ENCODE measurements at regions not wholly inside any gene's neighbourhood (a gene's known extent, or its start where the extent isn't known, plus 50 kb on each side); places are given as distances from the start of the nearest gene placed in this dataset.

DNA sequence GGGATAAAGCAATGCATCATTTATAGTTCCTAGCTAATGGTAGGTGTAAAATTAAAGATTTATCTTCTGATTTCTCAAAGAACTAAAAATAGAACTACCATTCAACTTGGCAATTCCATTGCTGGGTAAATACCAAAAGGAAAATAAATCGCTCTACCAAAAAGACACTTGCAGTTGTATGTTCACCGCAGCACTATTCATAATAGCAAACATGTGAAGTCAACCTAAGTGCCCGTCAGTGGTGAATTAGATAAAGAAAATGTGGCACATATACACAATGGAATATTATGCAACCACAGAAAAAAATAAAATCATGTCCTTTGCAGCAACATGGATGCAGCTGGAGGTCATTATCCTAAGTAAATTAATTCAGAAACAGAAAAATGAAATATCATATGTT lies 192.8 kb upstream of the ADRA1D start:
- intact Hi-C loops (cut with DNase I, micrococcal nuclease): no loop called here
- H3K27ac ChIP-seq (ENCODE audit: low read depth in 1 of 2, low read length in 2 of 2): no peak overlapping the region
- DNase-seq (no peak), ATAC-seq (ENCODE audit: poor library complexity) (no peak)
- TF ChIP-seq, protein P1, sequence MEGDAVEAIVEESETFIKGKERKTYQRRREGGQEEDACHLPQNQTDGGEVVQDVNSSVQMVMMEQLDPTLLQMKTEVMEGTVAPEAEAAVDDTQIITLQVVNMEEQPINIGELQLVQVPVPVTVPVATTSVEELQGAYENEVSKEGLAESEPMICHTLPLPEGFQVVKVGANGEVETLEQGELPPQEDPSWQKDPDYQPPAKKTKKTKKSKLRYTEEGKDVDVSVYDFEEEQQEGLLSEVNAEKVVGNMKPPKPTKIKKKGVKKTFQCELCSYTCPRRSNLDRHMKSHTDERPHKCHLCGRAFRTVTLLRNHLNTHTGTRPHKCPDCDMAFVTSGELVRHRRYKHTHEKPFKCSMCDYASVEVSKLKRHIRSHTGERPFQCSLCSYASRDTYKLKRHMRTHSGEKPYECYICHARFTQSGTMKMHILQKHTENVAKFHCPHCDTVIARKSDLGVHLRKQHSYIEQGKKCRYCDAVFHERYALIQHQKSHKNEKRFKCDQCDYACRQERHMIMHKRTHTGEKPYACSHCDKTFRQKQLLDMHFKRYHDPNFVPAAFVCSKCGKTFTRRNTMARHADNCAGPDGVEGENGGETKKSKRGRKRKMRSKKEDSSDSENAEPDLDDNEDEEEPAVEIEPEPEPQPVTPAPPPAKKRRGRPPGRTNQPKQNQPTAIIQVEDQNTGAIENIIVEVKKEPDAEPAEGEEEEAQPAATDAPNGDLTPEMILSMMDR (IDR thresholded peaks at IDR 0.05): no peak
- peaks cover 5 to 16% of the 10 kb centered on the region in 2 experiments for H3K27me3 ChIP-seq (ENCODE audit: control insufficient read depth in 1 of 2, insufficient read depth in 2 of 2, low read length in 2 of 2)
- Mint-ChIP-seq H3K27ac (no peak overlapping the region), H3K4me3 (no peak overlapping the region), H3K27me3 (peaks cover 11% of the 10 kb centered on the region), H3K36me3 (ENCODE audit: low read depth) (no peaks in the 10 kb centered on the region), H3K4me1 (ENCODE audit: low read depth) (no peaks in the 10 kb centered on the region), H3K9me3 (no peaks in the 10 kb centered on the region)
- ChIA-PET POLR2A (no interaction called here), CTCF (interaction anchor here (0.6 kb wide), 1 partner anchor 468 kb away, joined by 5 read pairs; no protein-coding TSS in a partner anchor)
- no peaks in the 10 kb centered on the region for H3K36me3 ChIP-seq (ENCODE audit: insufficient read depth, low read length)
- no peaks in the 10 kb centered on the region for H3K4me1 ChIP-seq (ENCODE audit: insufficient read depth, low read length)
- H3K9me3 ChIP-seq (ENCODE audit: control insufficient read depth in 1 of 2, insufficient read depth in 1 of 2, low read length in 2 of 2): no peaks in the 10 kb centered on the region
- H3K4me3 ChIP-seq (ENCODE audit: low read length): no peak overlapping the region

DNA sequence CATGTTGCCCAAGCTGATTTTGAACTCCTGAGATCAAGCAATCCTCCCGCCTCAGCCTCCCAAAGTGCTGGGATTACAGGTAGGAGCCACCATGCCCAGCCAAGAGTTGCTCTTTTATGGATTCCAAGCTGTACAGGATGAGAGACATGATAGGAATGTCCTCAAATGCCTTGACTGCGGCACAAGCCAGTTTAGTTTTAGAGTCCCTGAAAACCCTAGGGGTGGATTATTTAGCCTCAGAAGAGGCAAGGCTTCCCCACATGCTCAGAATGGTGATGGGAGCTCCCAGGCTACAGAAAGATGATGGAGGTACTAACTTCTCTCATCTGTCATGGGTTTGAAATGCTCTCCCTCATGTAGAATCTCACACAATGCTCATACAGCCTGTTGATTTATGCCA lies 192.1 kb upstream of the ADRA1D start:
- no peak overlapping the region for H3K4me3 Mint-ChIP-seq
- H3K27ac Mint-ChIP-seq: no peak overlapping the region
- CTCF ChIA-PET: interaction anchor here (0.6 kb wide), 1 partner anchor 801 kb away, joined by 4 read pairs; no protein-coding TSS in a partner anchor

DNA sequence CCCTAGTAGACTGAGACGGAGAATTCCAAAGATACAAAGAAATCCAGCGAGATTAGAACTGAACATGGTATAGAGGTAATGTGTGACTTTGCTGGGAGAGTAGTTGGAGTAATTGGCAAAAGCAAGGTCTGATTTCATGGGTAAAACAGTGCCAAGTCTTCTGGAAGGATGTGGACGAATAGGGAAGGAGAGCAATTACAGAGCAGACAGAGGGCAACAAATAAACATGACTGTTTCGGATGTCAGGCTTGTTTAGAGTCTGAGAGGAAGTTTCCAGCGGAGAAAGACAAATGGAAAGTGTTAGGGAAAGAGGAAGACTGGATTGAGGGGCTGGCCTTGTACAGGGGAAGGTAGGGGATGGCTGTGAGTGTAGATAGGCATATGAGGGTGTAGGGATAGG lies 190.4 kb upstream of the ADRA1D start:
- no peaks in the 10 kb centered on the region for H3K9me3 ChIP-seq (ENCODE audit: control insufficient read depth in 1 of 2, insufficient read depth in 1 of 2, low read length in 2 of 2)
- H3K27me3 ChIP-seq (ENCODE audit: control insufficient read depth in 1 of 2, insufficient read depth in 2 of 2, low read length in 2 of 2): peaks cover 2 to 12% of the 10 kb centered on the region in 2 experiments
- ChIA-PET CTCF (no interaction called here), POLR2A (no interaction called here)
- intact Hi-C loops (cut with DNase I, micrococcal nuclease): no loop called here
- DNase-seq (no peak), ATAC-seq (ENCODE audit: poor library complexity) (no peak)
- no peaks in the 10 kb centered on the region for H3K36me3 ChIP-seq (ENCODE audit: insufficient read depth, low read length)
- H3K27ac Mint-ChIP-seq: no peak overlapping the region
- no peak overlapping the region for H3K4me3 Mint-ChIP-seq
- no peaks in the 10 kb centered on the region for H3K36me3 Mint-ChIP-seq (ENCODE audit: low read depth)
- no peak overlapping the region for H3K4me3 ChIP-seq (ENCODE audit: low read length)
- H3K27me3 Mint-ChIP-seq: peaks cover 4% of the 10 kb centered on the region
- no peaks in the 10 kb centered on the region for H3K4me1 Mint-ChIP-seq (ENCODE audit: low read depth)
- TF ChIP-seq, protein P1 (IDR thresholded peaks at IDR 0.05): no peak
- H3K27ac ChIP-seq (ENCODE audit: low read depth in 1 of 2, low read length in 2 of 2): no peak overlapping the region
- H3K4me1 ChIP-seq (ENCODE audit: insufficient read depth, low read length): no peaks in the 10 kb centered on the region
- H3K9me3 Mint-ChIP-seq: no peaks in the 10 kb centered on the region

More for the DNA sequence above, 192.1 kb upstream of the ADRA1D start:
- TF ChIP-seq, protein P1 (IDR thresholded peaks at IDR 0.05): no peak
- intact Hi-C loops (cut with DNase I, micrococcal nuclease): no loop called here
- Mint-ChIP-seq H3K36me3 (ENCODE audit: low read depth) (no peaks in the 10 kb centered on the region), H3K4me1 (ENCODE audit: low read depth) (no peaks in the 10 kb centered on the region), H3K9me3 (no peaks in the 10 kb centered on the region), H3K27me3 (peaks cover 4% of the 10 kb centered on the region)
- H3K27me3 ChIP-seq (ENCODE audit: control insufficient read depth in 1 of 2, insufficient read depth in 2 of 2, low read length in 2 of 2): peaks cover 2 to 16% of the 10 kb centered on the region in 2 experiments
- H3K4me3 ChIP-seq (ENCODE audit: low read length): no peak overlapping the region
- no peak for DNase-seq
- no peaks in the 10 kb centered on the region for H3K4me1 ChIP-seq (ENCODE audit: insufficient read depth, low read length)
- no peak for ATAC-seq (ENCODE audit: poor library complexity)
- no peaks in the 10 kb centered on the region for H3K9me3 ChIP-seq (ENCODE audit: control insufficient read depth in 1 of 2, insufficient read depth in 1 of 2, low read length in 2 of 2)
- no peak overlapping the region for H3K27ac ChIP-seq (ENCODE audit: low read depth in 1 of 2, low read length in 2 of 2)
- no peaks in the 10 kb centered on the region for H3K36me3 ChIP-seq (ENCODE audit: insufficient read depth, low read length)
- POLR2A ChIA-PET: no interaction called here
